NT2/D1 (cell line): ENCODE measurements at regions not wholly inside any gene's neighbourhood (a gene's known extent, or its start where the extent isn't known, plus 50 kb on each side); places are given as distances from the start of the nearest gene placed in this dataset.

Experiments used
- YY1 ChIP-seq: IDR thresholded peaks from 2 replicates; pipeline ENCODE4 v1.6.1; 2011; ENCODE audit not compliant: insufficient read length, insufficient read depth
- ZNF274 ChIP-seq: IDR thresholded peaks from 2 replicates; pipeline ENCODE4 v1.6.1; 2011; ENCODE audit warnings: mild to moderate bottlenecking, low read depth, low read length

DNA sequence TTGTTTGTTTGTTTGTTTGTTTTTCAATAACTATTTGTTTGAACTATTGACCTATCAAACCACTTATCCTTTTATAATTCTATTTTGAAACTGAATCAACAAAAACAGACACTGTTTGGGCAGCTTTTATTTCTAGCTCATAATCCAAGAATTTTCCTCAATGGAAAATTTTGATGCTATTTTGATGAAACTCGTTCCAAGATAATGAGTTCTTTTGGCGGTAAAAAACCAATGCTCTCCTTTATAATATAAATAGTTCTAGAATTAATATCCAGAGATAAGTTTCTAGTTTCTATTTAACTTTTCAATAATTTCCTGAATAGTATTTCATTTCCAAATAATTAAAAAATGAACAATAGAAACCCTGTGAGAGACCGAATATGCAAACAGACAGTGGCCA, 146.5 kb upstream of the EDNRB start:
- TF ChIP-seq ZNF274 = no peak
- TF ChIP-seq YY1 = no peak
